GM12875 (cell line): ENCODE measurements at regions not wholly inside any gene's neighbourhood (a gene's known extent, or its start where the extent isn't known, plus 50 kb on each side); places are given as distances from the start of the nearest gene placed in this dataset.

ENCODE experiments used
- H3K4me3 ChIP-seq: one replicate; pipeline ENCODE4 v1.5.1; 2011; ENCODE audit warnings: low read depth, low read length, control low read depth
- CTCF ChIP-seq: IDR thresholded peaks from 2 replicates; pipeline ENCODE4 v1.5.1; 2011; ENCODE audit warnings: low read depth, mild to moderate bottlenecking, control low read depth, inconsistent platforms, low read length, moderate library complexity, borderline replicate concordance; ENCODE audit not compliant: insufficient read depth

GRCh38 chr13:53260594-53260993 is 232.0 kb downstream of the OLFM4 start:
- no peak for TF ChIP-seq CTCF
- H3K4me3 ChIP-seq, result no peak overlapping the region

- H3K4me3 ChIP-seq, result no peak overlapping the region
- no peak for TF ChIP-seq CTCF
These were observed 236.3 kb downstream of the OLFM4 start for GRCh38 chr13:53264751-53265385.

- no peak for TF ChIP-seq CTCF
These were observed 238.1 kb downstream of the OLFM4 start for GRCh38 chr13:53266757-53267156.

GRCh38 chr13:53269634-53270033 is 241.0 kb downstream of the OLFM4 start:
- no peak for TF ChIP-seq CTCF
- no peak overlapping the region for H3K4me3 ChIP-seq

More at GRCh38 chr13:53266757-53267156, 238.1 kb downstream of the OLFM4 start:
- no peak overlapping the region for H3K4me3 ChIP-seq

- no peak for TF ChIP-seq CTCF
These were observed 244.3 kb downstream of the OLFM4 start for GRCh38 chr13:53272873-53273272.

GRCh38 chr13:53276265-53276664 is 247.7 kb downstream of the OLFM4 start:
- no peak for TF ChIP-seq CTCF
- H3K4me3 ChIP-seq, result no peak overlapping the region

More at GRCh38 chr13:53272873-53273272, 244.3 kb downstream of the OLFM4 start:
- no peak overlapping the region for H3K4me3 ChIP-seq

- TF ChIP-seq CTCF, result no peak
- no peak overlapping the region for H3K4me3 ChIP-seq
These were observed 253.1 kb downstream of the OLFM4 start for GRCh38 chr13:53281677-53282076.
